Epidermal melanocyte (primary cell): ENCODE measurements at regions not wholly inside any gene's neighbourhood (a gene's known extent, or its start where the extent isn't known, plus 50 kb on each side); places are given as distances from the start of the nearest gene placed in this dataset.

Experiments
- DNase-seq: peaks from one replicate; pipeline ENCODE4 v3.0.0; 2011; ENCODE audit warnings: low spot score; ENCODE audit not compliant: insufficient read length

- DNase-seq = no peak
Observed at GRCh38 chr5:153881687-153882086, 157.0 kb downstream of the FAM114A2 start.

GRCh38 chr5:153880106-153880505 is 158.6 kb downstream of the FAM114A2 start:
- DNase-seq = no peak

GRCh38 chr5:153879596-153879995 is 159.1 kb downstream of the FAM114A2 start:
- DNase-seq = no peak

GRCh38 chr5:153866176-153866575 is 172.5 kb downstream of the FAM114A2 start:
- DNase-seq = no peak

- no peak for DNase-seq
Observed at GRCh38 chr5:153865016-153865415, 173.7 kb downstream of the FAM114A2 start.

GRCh38 chr5:153863951-153864350 is 174.8 kb downstream of the FAM114A2 start:
- DNase-seq = no peak
